HFFc6 (cell line): ENCODE measurements at regions not wholly inside any gene's neighbourhood (a gene's known extent, or its start where the extent isn't known, plus 50 kb on each side); places are given as distances from the start of the nearest gene placed in this dataset.
A peak's percentile ranks its signal among the peaks of the same experiment; 100 is the strongest.

Source experiments
- DNase-seq: peaks from one replicate; pipeline ENCODE4 v3.0.0-alpha.2; 2018
- H3K27ac Mint-ChIP-seq: 2 replicates; pipeline ENCODE4 v1.8.0; 2020; ENCODE audit warnings: mild to moderate bottlenecking, mixed read lengths
- H3K27me3 Mint-ChIP-seq: 2 replicates; pipeline ENCODE4 v1.8.0; 2021; ENCODE audit warnings: mild to moderate bottlenecking, moderate library complexity, mixed read lengths; ENCODE audit not compliant: insufficient read depth
- H3K36me3 Mint-ChIP-seq: 2 replicates; pipeline ENCODE4 v1.8.0; 2021; ENCODE audit warnings: low read depth, mixed read lengths
- H3K4me1 Mint-ChIP-seq: 2 replicates; pipeline ENCODE4 v1.8.0; 2020; ENCODE audit warnings: low read depth, mixed read lengths
- H3K4me3 Mint-ChIP-seq: 2 replicates; pipeline ENCODE4 v1.8.0; 2020; ENCODE audit warnings: mild to moderate bottlenecking, moderate library complexity, mixed read lengths
- H3K9me3 Mint-ChIP-seq: 2 replicates; pipeline ENCODE4 v1.8.0; 2020; ENCODE audit warnings: mild to moderate bottlenecking, mixed read lengths
- TF ChIP-seq, protein P1 (sequence below): fragments of 200-600 bp; sonication (generic); IDR thresholded peaks from 2 replicates; pipeline ENCODE4 v1.5.0; 2021; ENCODE audit warnings: antibody characterized with exemption, mild to moderate bottlenecking

DNA sequence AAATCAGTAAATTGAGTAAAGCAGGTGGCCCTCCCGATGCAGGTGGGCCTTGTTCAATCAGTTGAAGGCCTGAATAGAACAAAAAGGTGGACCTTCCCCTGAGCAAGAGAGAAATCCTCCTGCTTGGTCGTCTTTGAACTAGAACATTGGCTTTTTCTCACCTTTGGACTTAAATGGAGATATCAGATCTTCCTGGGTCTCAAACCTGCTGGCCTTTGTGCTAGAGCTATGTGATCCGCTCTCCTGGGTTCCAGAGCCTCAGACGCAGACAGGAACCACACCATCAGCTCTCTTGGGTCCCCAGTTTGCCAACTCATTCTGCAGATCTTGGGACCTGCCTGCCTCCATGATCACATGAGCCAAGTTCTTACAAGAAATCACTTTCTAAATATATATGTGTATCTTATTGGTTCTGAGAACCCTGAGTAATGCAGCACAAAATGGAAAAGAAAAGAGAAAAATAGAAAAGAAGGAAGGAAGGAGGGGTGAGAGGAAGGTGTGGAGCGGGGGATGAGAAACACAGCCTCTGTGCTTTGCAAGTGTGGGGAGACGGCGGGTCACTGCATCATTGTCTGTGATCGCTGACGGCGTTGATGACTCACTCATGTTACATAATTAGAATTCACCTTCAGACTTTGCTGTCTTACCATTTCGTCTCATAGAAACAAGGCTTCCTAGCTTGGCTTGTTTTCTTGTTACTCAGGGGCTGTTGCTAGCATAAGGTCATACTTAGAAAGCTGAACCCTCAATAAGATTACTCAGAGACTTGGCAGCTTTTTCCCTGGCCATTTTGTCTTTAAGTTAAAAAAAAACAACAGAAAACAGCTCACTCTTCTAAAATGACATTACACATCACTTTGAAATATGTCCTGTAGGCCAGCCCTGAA, 85.7 kb upstream of the NEDD9 start:
- no peaks in the 10 kb centered on the region for H3K36me3 Mint-ChIP-seq
- H3K9me3 Mint-ChIP-seq, result no peaks in the 10 kb centered on the region
- TF ChIP-seq, protein P1, sequence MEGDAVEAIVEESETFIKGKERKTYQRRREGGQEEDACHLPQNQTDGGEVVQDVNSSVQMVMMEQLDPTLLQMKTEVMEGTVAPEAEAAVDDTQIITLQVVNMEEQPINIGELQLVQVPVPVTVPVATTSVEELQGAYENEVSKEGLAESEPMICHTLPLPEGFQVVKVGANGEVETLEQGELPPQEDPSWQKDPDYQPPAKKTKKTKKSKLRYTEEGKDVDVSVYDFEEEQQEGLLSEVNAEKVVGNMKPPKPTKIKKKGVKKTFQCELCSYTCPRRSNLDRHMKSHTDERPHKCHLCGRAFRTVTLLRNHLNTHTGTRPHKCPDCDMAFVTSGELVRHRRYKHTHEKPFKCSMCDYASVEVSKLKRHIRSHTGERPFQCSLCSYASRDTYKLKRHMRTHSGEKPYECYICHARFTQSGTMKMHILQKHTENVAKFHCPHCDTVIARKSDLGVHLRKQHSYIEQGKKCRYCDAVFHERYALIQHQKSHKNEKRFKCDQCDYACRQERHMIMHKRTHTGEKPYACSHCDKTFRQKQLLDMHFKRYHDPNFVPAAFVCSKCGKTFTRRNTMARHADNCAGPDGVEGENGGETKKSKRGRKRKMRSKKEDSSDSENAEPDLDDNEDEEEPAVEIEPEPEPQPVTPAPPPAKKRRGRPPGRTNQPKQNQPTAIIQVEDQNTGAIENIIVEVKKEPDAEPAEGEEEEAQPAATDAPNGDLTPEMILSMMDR, result no peak
- H3K4me3 Mint-ChIP-seq, result peak overlapping the region; percentile 64
- peak overlapping the region; percentile 98 for H3K27ac Mint-ChIP-seq
- peaks cover 59% of the 10 kb centered on the region for H3K4me1 Mint-ChIP-seq
- DNase-seq, result peak; percentile 100
- no peaks in the 10 kb centered on the region; the same call in none of the 2 replicates for H3K27me3 Mint-ChIP-seq

DNA sequence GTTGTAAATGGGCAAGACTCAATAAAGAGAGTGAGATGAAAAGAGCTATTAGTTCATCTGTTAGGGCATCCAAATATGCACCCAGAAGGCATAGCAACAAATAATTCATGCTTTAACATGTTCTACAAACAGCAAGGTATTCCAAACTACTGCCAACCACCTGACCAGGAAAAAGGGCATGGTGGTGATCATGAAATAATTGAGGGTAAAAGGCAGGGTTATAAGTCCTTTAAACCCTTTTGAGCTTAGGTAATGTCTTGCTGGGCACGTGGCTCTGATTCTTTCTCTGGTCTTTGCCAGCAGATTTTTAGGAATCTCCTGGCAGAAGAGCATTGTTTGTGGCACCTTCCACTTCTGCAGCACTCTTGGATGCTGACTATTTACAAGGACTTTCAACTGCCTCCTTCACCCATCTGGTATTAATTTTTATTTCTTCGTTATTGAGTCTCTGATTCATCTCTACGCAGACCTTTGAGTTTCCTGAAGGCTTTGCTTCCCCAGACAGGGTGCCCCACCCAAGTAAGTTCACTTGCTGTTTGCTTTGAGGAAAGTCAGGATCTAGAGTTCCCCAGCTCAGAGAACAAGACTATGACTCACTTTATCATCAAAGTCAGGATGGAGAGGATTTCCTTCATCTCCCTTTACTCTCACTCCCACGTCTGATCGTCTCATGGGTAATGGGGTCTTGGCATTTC, 83.4 kb upstream of the NEDD9 start:
- Mint-ChIP-seq H3K36me3 (no peaks in the 10 kb centered on the region), H3K4me3 (peak overlapping the region; percentile 61)
- TF ChIP-seq, protein P1, result no peak

DNA sequence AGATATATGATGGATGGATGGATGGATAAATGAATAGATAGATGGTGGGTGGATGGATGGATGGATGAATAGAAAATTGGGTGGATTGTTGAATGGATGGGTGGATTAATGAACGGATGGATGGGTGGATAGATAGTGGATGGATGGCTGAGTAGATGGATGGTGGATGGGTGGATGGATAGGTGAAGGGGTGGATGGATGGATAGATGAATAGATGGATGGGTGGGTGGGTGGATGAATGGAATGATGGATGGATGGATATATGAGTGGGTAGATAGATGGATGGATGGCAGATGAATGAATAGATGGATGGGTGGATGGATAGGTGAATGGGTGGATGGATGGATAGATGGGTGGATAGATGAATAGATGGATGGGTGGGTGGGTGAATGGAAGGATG, 80.7 kb upstream of the NEDD9 start:
- Mint-ChIP-seq H3K36me3 (no peaks in the 10 kb centered on the region), H3K27me3 (peaks cover 1% of the 10 kb centered on the region), H3K4me3 (no peak overlapping the region), H3K9me3 (no peaks in the 10 kb centered on the region), H3K27ac (no peak overlapping the region), H3K4me1 (peaks cover 30% of the 10 kb centered on the region)
- DNase-seq, result no peak
- TF ChIP-seq, protein P1, result no peak

More for the DNA sequence above, 83.4 kb upstream of the NEDD9 start:
- Mint-ChIP-seq H3K27me3 (peaks cover 1% of the 10 kb centered on the region), H3K9me3 (no peaks in the 10 kb centered on the region), H3K27ac (peak overlapping the region; percentile 98), H3K4me1 (peaks cover 47% of the 10 kb centered on the region)
- DNase-seq, result peak; percentile 96

DNA sequence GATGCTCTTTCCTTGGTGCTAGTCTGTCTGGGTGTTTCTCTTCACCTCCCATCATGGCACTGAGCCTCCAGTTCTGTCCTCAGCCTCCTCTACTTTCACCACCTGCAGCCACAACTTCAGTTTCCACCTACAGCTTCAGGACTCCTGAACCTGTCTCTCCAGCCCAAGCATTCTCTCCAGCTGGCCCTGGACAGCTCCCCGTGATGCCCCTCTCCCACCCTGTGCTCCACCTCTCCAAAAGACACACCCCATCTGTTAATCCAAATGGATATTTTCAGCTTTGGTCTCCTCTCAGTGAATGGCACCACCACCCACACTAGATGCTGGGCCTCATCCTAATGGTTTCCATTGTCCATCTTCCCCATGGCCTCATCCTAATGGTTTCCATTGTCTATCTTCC, 79.5 kb upstream of the NEDD9 start:
- no peak overlapping the region for H3K27ac Mint-ChIP-seq
- no peaks in the 10 kb centered on the region for H3K9me3 Mint-ChIP-seq
- H3K27me3 Mint-ChIP-seq, result peaks cover 1% of the 10 kb centered on the region; the same call in 1 of the 2 replicates
- no peak for DNase-seq
- H3K4me1 Mint-ChIP-seq, result peaks cover 18% of the 10 kb centered on the region
- H3K36me3 Mint-ChIP-seq, result no peaks in the 10 kb centered on the region
- TF ChIP-seq, protein P1, result no peak
- H3K4me3 Mint-ChIP-seq, result no peak overlapping the region

DNA sequence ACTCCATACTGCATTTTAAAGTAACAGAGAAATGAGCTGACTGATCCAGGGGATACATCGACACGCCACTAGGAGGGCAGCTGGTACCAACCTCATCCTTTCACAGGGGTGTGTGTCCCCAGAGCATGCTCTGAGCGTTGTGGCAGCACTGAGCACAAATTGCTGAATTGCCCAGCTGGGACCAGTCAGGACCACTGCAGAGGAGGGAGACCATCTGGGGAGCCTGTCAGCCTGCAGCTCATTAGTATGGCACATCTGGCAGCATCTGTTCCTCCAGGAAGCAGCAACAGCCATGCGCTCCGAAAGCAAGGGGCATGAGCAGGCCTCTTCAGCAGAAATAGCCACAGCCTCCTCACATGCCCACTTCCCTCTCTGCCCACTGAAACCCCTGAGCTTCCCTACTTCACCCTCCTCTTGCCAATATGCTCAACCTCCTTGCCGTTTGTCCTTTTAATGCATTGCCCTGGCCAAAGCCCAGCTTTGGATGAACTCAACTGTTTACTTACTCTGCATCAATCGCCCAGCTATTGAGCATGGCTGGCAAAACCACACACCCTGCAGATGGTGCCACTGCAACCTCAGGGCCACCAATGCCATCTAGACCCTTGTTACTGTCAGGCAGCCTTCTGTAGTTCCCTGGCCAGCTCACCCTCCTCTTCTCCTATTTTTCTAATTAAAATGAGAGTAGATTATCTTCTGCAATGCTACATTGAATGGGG, 77.6 kb upstream of the NEDD9 start:
- no peaks in the 10 kb centered on the region for H3K9me3 Mint-ChIP-seq
- peaks cover 1% of the 10 kb centered on the region; the same call in 1 of the 2 replicates for H3K27me3 Mint-ChIP-seq
- TF ChIP-seq, protein P1, result no peak
- DNase-seq, result no peak
- H3K4me1 Mint-ChIP-seq, result no peaks in the 10 kb centered on the region
- H3K27ac Mint-ChIP-seq, result no peak overlapping the region
- no peak overlapping the region for H3K4me3 Mint-ChIP-seq
- no peaks in the 10 kb centered on the region for H3K36me3 Mint-ChIP-seq
